GM18868 (cell line): ENCODE measurements at regions not wholly inside any gene's neighbourhood (a gene's known extent, or its start where the extent isn't known, plus 50 kb on each side); places are given as distances from the start of the nearest gene placed in this dataset.

ENCODE experiments used
- ATAC-seq: cut with Tn5 transposase; IDR thresholded peaks from one replicate; pipeline ENCODE4 v1.9.1; 2021; ENCODE audit warnings: mild to moderate bottlenecking, moderate library complexity; ENCODE audit not compliant: unreplicated experiment

GRCh38 chr5:18027241-18027867 lies 393.1 kb downstream of the TAF11L14 start:
- ATAC-seq = no peak

GRCh38 chr5:18028036-18028435 lies 393.8 kb downstream of the TAF11L14 start:
- ATAC-seq = no peak

DNA sequence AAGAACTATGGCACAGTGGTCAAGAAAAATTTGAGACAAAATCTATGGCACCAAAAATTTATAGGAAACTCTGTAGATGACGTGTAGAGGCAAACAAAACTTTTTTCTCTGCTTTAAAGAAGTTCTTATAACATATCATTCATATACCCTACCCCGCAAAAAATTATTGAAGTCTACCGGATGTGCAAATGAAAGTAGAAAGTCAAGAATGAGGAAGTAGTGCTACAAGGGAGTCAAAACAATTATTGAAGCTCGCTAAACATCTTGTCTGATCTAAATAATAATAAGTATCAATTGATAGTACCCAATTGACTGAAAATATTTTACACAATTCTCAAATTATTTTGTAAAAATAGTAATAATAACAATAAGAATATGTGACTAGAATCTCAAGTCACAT lies 398.5 kb downstream of the TAF11L14 start:
- ATAC-seq = no peak

DNA sequence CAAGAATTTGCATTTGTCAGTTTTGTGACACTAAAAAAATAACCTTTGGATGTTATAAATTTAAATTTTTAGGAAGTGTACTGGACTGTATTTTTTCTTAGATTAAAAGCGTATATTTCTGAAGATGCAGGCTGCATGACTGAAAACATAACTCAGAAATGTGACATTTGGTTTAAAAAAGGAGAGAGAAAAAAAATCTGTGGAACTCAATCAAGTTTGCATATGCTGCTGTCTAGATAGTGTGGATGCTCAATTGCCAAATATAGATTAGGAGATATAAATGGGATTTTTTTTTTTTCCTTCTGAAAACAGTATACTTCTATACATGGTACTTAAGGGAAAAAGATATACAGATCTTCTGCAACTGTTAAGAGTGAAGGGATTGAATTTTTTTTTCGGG lies 402.3 kb downstream of the TAF11L14 start:
- ATAC-seq = no peak

GRCh38 chr5:18037718-18038117 lies 403.5 kb downstream of the TAF11L14 start:
- ATAC-seq = no peak

DNA sequence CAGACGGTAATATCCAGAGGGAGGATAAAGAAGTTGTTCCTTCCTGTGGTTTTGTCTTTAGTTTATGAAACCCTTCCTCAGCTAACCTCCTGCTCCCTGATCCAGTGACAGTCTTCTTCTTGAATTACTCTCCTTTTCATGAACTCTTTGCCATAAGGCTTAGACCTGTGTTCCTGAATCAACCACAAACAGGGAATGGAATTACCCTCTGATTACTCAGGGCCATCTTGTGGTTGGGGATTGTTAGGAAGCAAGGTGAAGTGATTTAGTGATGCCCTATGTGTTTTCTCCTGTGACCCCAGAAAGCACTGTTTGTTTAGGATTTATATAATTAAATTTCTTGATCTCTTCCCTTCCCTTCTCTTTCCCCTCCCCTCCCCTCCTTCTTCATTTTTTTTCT lies 409.1 kb downstream of the TAF11L14 start:
- no peak for ATAC-seq

- no peak for ATAC-seq
Measured at GRCh38 chr5:18048449-18048848, 414.2 kb downstream of the TAF11L14 start.

- ATAC-seq = no peak
Measured at GRCh38 chr5:18050345-18050744, 416.1 kb downstream of the TAF11L14 start.

- no peak for ATAC-seq
Measured at GRCh38 chr5:18050776-18051175, 416.5 kb downstream of the TAF11L14 start.

GRCh38 chr5:18051953-18052352 lies 417.7 kb downstream of the TAF11L14 start:
- ATAC-seq = no peak

DNA sequence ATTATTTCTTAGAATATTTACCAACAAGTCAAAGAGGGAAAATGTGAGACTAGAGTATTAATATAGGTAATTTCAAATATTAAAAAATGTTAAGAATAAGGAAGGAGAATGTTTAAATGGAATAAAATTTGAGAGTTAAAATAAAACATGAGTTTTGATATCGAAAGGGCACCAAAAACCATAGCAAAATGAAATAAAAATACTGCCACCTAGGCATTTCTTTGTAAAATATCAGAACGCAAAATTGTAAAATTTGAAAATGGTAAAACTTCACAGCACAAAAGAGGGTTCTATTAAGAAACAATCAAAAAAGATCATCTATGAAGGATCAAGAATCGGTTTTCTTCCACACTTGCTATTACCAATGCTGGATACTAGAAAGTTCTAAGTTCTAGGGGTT lies 418.3 kb downstream of the TAF11L14 start:
- ATAC-seq = no peak

- no peak for ATAC-seq
Measured at GRCh38 chr5:18057725-18058124, 423.5 kb downstream of the TAF11L14 start.

- no peak for ATAC-seq
Measured at GRCh38 chr5:18067615-18068014, 433.4 kb downstream of the TAF11L14 start.

DNA sequence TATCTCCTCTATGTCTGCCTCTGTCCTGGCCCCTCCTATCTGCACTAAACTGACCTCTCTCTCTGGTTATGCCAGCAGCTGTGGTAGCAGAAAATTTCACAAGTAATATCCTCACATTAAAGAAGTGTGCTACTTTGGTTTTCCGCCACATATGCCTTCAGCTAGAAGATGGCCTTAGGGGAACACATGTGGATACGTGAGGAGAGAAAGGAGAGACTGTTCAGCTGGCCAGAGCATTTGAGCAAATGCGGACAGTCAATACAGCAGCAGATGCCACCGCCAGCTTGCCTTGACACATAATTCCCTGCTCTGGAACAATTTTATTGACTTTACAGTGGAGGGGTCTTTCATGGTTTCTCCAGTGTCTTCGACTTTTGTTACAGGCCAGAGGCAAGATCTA lies 434.6 kb downstream of the TAF11L14 start:
- ATAC-seq = no peak

DNA sequence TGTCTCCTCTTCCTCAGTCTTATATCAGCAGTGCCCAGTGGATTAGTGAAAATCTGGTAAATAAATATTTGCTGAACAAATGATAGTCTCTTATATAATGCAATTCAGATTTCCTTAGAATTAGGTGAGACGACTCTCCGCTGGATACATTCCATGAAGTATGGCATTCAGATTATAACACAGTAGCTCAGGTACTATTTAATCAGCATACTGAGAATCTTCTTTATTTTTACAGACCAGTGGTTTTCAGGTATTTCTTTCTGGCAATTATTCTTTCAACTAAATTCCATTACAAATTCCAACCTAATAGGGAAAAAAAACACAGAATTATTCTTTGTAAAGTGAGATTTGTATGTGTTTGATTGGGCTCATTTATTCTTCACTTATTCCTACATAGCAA lies 435.5 kb downstream of the TAF11L14 start:
- no peak for ATAC-seq

- ATAC-seq = no peak
Measured at GRCh38 chr5:18072600-18072999, 438.3 kb downstream of the TAF11L14 start.

GRCh38 chr5:18074961-18075360 lies 440.7 kb downstream of the TAF11L14 start:
- ATAC-seq = no peak

GRCh38 chr5:18078157-18078556 lies 443.9 kb downstream of the TAF11L14 start:
- ATAC-seq = no peak

DNA sequence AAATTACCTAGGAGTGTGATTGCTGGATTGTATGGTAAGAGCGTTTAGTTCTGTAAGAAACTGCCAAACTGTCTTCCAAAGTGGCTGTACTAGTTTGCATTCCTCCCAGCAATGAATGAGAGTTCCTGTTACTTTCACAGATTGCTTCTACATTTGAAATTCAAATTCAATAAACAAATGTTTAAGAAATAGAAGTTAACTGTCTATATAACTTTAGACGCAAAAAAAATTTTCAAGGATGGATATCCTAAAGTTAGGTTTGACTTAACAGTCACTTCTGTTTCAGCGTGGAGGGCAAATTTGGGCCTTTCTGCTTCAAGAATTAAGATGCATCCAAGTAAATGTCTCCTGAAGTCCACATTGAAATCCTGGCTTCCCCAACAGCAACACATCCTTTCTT lies 445.6 kb downstream of the TAF11L14 start:
- ATAC-seq = no peak

- no peak for ATAC-seq
Measured at GRCh38 chr5:18088020-18088579, 453.8 kb downstream of the TAF11L14 start.

DNA sequence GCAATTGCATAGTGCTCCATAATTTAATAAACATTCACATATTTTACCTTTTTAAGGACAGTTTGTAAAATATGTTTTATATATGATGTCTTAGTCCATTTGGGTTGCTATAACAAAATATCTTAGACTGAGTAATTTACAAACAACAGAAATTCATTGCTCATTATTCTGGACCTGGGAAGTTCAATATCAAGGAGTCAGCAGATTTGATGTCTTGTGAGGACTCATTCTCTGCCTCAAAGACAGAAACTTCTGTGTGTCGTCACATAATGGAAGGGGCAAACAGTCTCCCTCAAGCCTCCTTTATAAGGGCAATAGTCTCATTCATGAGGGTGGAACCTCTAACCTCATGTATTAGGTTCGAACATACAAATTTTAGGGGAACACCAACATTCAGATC lies 455.9 kb downstream of the TAF11L14 start:
- no peak for ATAC-seq

GRCh38 chr5:18091142-18091541 lies 456.9 kb downstream of the TAF11L14 start:
- ATAC-seq = no peak

GRCh38 chr5:18091758-18092157 lies 457.5 kb downstream of the TAF11L14 start:
- ATAC-seq = no peak
